ENCODE measurements at regions not wholly inside any gene's neighbourhood (a gene's known extent, or its start where the extent isn't known, plus 50 kb on each side); places are given as distances from the start of the nearest gene placed in this dataset.

DNA sequence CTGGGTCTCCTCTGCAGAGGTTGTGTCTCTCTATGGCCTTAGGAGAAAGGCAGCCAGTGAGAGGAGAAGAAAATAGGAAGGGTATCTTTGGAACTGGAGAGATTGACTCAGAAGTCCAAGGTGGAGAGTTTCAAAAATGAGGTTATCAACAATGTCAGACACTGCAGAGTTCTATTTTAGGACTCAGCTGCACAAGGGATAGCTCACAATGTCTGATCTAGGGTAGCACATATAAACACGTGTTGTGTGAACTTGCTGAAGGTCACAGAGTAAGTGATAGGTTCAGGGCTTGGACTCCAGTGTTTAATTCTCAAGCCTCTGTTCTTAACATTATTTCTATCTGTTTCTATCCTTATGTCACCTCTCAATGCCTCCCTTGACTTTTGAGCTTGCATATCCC lies 305.0 kb upstream of the LARGE1 start:
- WGBS, 2 donors: 11 to 14% methylated on average over 1 of the region's 1 CpG
- H3K4me3 ChIP-seq: no peak overlapping the region
- H3K36me3 ChIP-seq (replicated peaks in 1 of 2; ENCODE audit: insufficient read depth in 1 of 2, low read depth in 2 of 2): no peaks in the 10 kb centered on the region
- ATAC-seq (no peak), DNase-seq (no peak)
- H3K27me3 ChIP-seq: peaks cover 0 to 3% of the 10 kb centered on the region in 2 donors
- H3K9me3 ChIP-seq: no peaks in the 10 kb centered on the region
- TF ChIP-seq, protein P1, sequence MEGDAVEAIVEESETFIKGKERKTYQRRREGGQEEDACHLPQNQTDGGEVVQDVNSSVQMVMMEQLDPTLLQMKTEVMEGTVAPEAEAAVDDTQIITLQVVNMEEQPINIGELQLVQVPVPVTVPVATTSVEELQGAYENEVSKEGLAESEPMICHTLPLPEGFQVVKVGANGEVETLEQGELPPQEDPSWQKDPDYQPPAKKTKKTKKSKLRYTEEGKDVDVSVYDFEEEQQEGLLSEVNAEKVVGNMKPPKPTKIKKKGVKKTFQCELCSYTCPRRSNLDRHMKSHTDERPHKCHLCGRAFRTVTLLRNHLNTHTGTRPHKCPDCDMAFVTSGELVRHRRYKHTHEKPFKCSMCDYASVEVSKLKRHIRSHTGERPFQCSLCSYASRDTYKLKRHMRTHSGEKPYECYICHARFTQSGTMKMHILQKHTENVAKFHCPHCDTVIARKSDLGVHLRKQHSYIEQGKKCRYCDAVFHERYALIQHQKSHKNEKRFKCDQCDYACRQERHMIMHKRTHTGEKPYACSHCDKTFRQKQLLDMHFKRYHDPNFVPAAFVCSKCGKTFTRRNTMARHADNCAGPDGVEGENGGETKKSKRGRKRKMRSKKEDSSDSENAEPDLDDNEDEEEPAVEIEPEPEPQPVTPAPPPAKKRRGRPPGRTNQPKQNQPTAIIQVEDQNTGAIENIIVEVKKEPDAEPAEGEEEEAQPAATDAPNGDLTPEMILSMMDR (IDR thresholded peaks at IDR 0.05): no peak
- no peak for TF ChIP-seq POLR2A (IDR thresholded peaks at IDR 0.05)
- no peaks in the 10 kb centered on the region for H3K4me1 ChIP-seq
- H3K27ac ChIP-seq: no peak overlapping the region
- intact Hi-C loops (cut with DNase I): no loop called here

DNA sequence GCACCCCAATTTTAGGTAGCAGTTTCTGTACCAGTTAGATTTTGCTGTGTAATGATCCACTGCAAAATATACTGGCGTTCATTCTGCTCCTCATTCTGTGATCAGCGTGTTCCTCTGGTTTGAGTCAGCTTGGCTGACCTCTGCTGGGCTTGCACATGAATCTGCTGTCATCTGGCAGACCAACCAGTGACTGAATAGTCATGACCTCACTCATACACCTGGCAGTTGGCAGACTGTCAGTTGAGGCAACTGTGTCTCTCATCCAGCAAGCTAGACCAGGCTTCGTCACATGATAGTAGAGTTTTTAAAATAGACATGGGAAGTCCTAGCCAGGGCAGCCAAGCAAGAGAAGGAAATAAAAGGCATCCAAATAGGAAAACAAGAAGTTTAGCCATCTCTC lies 316.3 kb upstream of the LARGE1 start:
- 48 to 63% methylated on average over 3 of the region's 3 CpGs for WGBS, 2 donors
- no peaks in the 10 kb centered on the region for H3K9me3 ChIP-seq
- H3K4me3 ChIP-seq: no peak overlapping the region
- DNase-seq (no peak), ATAC-seq (no peak)
- no peak overlapping the region for H3K27ac ChIP-seq
- TF ChIP-seq, protein P1 (IDR thresholded peaks at IDR 0.05): no peak
- no peak for TF ChIP-seq POLR2A (IDR thresholded peaks at IDR 0.05)
- intact Hi-C loops (cut with DNase I): no loop called here
- H3K4me1 ChIP-seq: no peaks in the 10 kb centered on the region
- H3K36me3 ChIP-seq (replicated peaks in 1 of 2; ENCODE audit: insufficient read depth in 1 of 2, low read depth in 2 of 2): no peaks in the 10 kb centered on the region
- no peaks in the 10 kb centered on the region for H3K27me3 ChIP-seq

DNA sequence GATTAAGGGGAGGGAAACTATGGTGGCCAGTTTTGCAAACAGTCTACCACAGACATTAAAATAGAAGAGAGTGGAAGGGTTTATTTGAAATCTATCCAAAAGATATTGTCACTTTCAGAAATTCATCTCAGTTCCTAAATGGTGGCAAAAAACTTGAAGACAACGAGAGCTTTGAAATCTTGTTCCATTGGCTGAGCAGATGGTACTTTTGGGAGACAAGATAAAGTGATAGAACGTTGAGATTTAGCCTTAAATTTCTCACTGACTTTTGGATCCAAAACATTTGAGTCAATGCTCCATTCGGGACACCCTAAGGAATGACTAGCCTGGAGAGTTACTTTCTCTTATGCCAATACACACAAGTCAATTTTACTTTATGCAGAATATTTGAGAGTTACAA lies 319.1 kb upstream of the LARGE1 start:
- ATAC-seq (no peak), DNase-seq (no peak)
- no peaks in the 10 kb centered on the region for H3K36me3 ChIP-seq (replicated peaks in 1 of 2; ENCODE audit: insufficient read depth in 1 of 2, low read depth in 2 of 2)
- H3K4me3 ChIP-seq: no peak overlapping the region
- H3K27me3 ChIP-seq: no peaks in the 10 kb centered on the region
- TF ChIP-seq POLR2A (IDR thresholded peaks at IDR 0.05): no peak
- TF ChIP-seq, protein P1 (IDR thresholded peaks at IDR 0.05): no peak
- H3K4me1 ChIP-seq: no peaks in the 10 kb centered on the region
- 50 to 52% methylated on average over 3 of the region's 3 CpGs for WGBS, 2 donors
- intact Hi-C loops (cut with DNase I): no loop called here
- H3K27ac ChIP-seq: no peak overlapping the region
- H3K9me3 ChIP-seq: no peaks in the 10 kb centered on the region

DNA sequence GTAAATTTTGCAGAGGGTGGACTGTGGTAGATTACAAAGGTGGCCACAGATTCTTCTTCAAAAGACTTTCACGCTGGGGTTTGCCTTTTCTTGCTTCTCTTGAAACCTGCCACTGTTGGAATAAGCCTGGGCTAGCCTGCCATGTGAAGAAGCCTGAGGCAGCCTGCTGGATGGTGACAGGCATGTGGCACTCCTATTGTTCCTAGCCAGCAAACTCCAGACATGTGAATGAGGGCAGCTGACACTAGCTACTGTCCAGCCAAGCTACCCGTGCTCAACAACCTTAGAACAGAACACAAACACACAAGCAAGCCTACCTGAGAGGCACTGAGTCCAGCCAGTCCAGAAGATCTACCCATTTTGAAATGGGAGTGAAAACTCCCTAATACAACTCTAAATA lies 322.7 kb upstream of the LARGE1 start:
- intact Hi-C loops (cut with DNase I): no loop called here
- Histone ChIP-seq H3K27ac (no peak overlapping the region), H3K9me3 (no peaks in the 10 kb centered on the region), H3K4me3 (no peak overlapping the region), H3K4me1 (no peaks in the 10 kb centered on the region), H3K36me3 (replicated peaks in 1 of 2; ENCODE audit: insufficient read depth in 1 of 2, low read depth in 2 of 2) (no peaks in the 10 kb centered on the region), H3K27me3 (no peaks in the 10 kb centered on the region)
- no peak for DNase-seq
- WGBS, 2 donors: 38 to 45% methylated on average over 2 of the region's 2 CpGs
- ATAC-seq: no peak
- TF ChIP-seq, protein P1 (IDR thresholded peaks at IDR 0.05): no peak
- TF ChIP-seq POLR2A (IDR thresholded peaks at IDR 0.05): no peak

DNA sequence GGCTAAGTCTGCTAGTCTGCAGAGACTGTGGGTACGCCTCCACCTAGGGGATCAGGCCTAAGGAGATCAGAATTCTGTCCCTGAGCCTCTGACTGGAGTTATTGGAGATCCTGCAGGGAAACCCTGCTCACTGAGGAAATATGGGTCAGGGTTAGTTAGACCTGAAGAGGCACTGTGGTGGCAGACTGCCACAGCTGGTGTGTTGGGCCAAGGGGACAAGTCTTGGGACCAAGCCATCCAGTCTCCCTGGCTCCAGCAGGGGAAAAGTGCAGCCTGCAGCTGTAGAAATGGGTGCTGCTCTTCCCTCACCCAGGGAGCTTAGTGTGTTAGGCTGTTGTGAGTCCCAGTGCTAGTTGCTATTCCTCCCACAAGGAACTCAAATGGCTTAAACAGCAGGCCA lies 334.8 kb upstream of the LARGE1 start:
- no peaks in the 10 kb centered on the region for H3K36me3 ChIP-seq (replicated peaks in 1 of 2; ENCODE audit: insufficient read depth in 1 of 2, low read depth in 2 of 2)
- DNase-seq (no peak), ATAC-seq (no peak)
- intact Hi-C loops (cut with DNase I): no loop called here
- H3K4me3 ChIP-seq: no peak overlapping the region
- peaks cover 0 to 3% (median 0%) of the 10 kb centered on the region in 3 donors for H3K9me3 ChIP-seq
- no peaks in the 10 kb centered on the region for H3K4me1 ChIP-seq
- H3K27ac ChIP-seq: no peak overlapping the region
- TF ChIP-seq, protein P1 (IDR thresholded peaks at IDR 0.05): no peak
- no peak for TF ChIP-seq POLR2A (IDR thresholded peaks at IDR 0.05)
- whole genome bisulfite sequencing, 2 donors: 50 to 64% methylated on average over 1 of the region's 1 CpG
- no peaks in the 10 kb centered on the region for H3K27me3 ChIP-seq

Measured in body of pancreas (tissue), 4 donors.